HG02763 (cell line): ENCODE measurements at regions not wholly inside any gene's neighbourhood (a gene's known extent, or its start where the extent isn't known, plus 50 kb on each side); places are given as distances from the start of the nearest gene placed in this dataset.
"Not testable (repeated sequence)": the region's sequence is repeated elsewhere in the genome, so short reads cannot be mapped to it uniquely, and the experiment has no call there.

Experiments
- ATAC-seq: cut with Tn5 transposase; IDR thresholded peaks from one replicate; pipeline ENCODE4 v1.9.1; 2021; ENCODE audit warnings: mild to moderate bottlenecking, moderate library complexity; ENCODE audit not compliant: unreplicated experiment

- no peak for ATAC-seq
Measured at GRCh38 chr2:160550048-160550447, 56.4 kb upstream of the RBMS1 start.

- no peak for ATAC-seq
Measured at GRCh38 chr2:160551259-160551658, 57.7 kb upstream of the RBMS1 start.

- ATAC-seq: no peak
Measured at GRCh38 chr2:160555420-160556071, 61.9 kb upstream of the RBMS1 start.

- no peak for ATAC-seq
Measured at GRCh38 chr2:160557903-160558302, 64.3 kb upstream of the RBMS1 start.

- no peak for ATAC-seq
Measured at GRCh38 chr2:160558531-160558930, 64.9 kb upstream of the RBMS1 start.

GRCh38 chr2:160561551-160562295 is 68.1 kb upstream of the RBMS1 start:
- no peak for ATAC-seq

- ATAC-seq: no peak
Measured at GRCh38 chr2:160562730-160563129, 69.1 kb upstream of the RBMS1 start.

- ATAC-seq: no peak
Measured at GRCh38 chr2:160564591-160564990, 71.0 kb upstream of the RBMS1 start.

- ATAC-seq: no peak
Measured at GRCh38 chr2:160565099-160565845, 71.7 kb upstream of the RBMS1 start.

GRCh38 chr2:160566717-160567116 is 73.1 kb upstream of the RBMS1 start:
- no peak for ATAC-seq

GRCh38 chr2:160568856-160569255 is 75.2 kb upstream of the RBMS1 start:
- ATAC-seq: no peak

GRCh38 chr2:160570376-160570775 is 76.8 kb upstream of the RBMS1 start:
- ATAC-seq: no peak

- no peak for ATAC-seq
Measured at GRCh38 chr2:160574468-160575140, 81.0 kb upstream of the RBMS1 start.

GRCh38 chr2:160575368-160575767 is 81.8 kb upstream of the RBMS1 start:
- no peak for ATAC-seq

GRCh38 chr2:160576054-160576499 is 82.5 kb upstream of the RBMS1 start:
- no peak for ATAC-seq

GRCh38 chr2:160577081-160577480 is 83.5 kb upstream of the RBMS1 start:
- ATAC-seq: not testable (repeated sequence)

GRCh38 chr2:160581035-160581434 is 87.4 kb upstream of the RBMS1 start:
- ATAC-seq: no peak

GRCh38 chr2:160581448-160581847 is 87.8 kb upstream of the RBMS1 start:
- no peak for ATAC-seq

GRCh38 chr2:160582081-160582480 is 88.5 kb upstream of the RBMS1 start:
- ATAC-seq: no peak

GRCh38 chr2:160582490-160583145 is 89.0 kb upstream of the RBMS1 start:
- ATAC-seq: no peak

GRCh38 chr2:160583146-160583535 is 89.5 kb upstream of the RBMS1 start:
- no peak for ATAC-seq
